ENCODE measurements at regions not wholly inside any gene's neighbourhood (a gene's known extent, or its start where the extent isn't known, plus 50 kb on each side); places are given as distances from the start of the nearest gene placed in this dataset.

DNA sequence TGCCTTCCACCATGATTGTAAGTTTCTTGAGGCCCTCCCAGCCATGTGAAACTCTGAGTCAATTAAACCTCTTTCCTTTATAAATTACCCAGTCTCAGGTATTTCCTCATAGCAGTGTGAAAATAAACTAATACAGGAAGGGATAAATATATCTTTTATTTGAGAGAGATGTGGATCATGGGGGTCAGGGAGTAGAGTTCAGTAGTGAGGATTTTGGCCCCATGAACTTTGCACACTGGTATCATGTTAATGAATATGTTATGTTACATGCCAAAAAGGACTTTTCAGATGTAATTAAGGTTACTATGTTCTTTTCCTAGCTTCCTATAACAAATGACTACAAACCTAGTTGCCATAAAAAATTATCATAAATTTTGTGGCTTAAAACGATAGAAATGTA lies 1393.7 kb downstream of the DSC3 start:
- DNase-seq = no peak

DNA sequence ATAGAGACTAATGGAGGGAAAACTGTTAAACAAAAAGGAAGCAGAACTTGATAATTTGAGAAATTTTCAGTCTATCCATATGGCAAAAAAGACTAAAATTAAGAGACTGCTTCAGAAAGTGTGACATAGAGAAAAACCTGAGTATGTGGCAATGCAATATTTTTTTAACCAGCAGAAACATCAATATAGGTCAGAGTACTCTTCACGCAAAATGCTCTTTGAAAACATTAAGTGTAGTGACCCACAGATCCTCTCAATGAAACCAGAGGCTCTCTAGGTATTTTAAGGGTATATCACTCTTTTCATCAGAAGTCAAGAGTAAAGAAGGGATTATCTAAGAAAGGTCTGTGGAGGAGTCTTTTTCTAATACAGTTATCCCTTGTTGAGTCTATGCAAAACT lies 1394.8 kb downstream of the DSC3 start:
- no peak for DNase-seq

DNA sequence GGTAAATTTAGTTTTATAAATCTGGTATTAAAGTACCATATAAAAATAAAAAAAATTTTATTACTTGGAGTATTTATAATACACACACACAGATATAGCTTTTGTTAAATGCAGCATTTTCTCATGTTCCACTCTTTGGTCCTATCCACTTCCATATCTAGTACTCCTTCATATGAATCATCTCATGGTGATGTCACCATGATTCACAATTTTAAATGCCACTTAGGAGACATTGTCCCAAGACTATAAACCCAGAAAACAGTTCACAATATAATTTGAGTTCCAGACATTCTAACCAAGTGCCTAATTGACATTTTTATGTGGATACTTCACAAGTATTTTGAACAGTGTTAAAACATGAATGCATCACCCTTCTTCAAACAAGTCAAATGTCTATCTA lies 1398.3 kb downstream of the DSC3 start:
- no peak for DNase-seq

DNA sequence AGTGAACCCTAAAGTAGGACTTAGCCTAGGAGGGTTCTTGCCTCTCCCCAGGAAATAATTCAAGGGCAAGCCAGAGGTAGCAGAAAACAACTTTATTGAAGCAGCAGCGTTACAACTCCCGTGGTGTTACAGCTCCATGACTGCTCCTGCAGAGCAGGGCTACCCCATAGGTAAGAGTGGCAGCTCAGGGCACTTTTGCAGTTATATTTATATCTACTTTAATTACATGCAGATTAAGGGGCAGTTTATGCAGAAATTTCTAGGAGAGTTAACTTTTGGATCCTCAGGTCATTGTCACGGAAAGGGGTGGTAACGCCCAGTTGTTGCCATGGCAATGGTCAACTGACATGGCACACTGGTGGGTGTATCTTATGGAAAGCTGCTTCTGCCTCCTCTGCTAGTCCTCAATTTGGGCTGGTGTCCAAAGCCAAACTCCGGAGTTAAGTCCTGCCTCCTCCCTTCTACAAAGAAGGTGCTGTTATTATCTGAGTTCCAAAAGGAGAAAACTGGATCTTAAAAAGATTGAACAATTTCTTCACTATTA lies 1413.0 kb downstream of the DSC3 start:
- DNase-seq = no peak

DNA sequence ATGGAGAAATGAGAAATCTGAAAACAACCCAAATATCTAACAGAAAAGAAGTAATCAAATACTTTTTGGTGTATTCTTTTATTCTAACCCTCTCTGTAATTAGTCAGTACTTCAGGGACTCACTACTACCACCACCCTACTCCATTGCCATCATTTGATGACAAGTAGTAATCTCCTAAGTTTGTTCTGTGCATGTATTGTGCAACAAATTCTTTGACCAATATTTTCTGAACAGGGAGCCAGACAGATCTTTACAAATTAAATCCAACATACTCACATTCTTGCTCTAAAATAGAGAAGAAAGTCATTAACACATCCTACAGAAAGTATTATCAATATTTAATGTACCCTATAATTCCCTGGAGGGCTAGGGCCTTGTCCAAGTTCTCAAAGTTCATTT lies 1416.4 kb downstream of the DSC3 start:
- DNase-seq = no peak

DNA sequence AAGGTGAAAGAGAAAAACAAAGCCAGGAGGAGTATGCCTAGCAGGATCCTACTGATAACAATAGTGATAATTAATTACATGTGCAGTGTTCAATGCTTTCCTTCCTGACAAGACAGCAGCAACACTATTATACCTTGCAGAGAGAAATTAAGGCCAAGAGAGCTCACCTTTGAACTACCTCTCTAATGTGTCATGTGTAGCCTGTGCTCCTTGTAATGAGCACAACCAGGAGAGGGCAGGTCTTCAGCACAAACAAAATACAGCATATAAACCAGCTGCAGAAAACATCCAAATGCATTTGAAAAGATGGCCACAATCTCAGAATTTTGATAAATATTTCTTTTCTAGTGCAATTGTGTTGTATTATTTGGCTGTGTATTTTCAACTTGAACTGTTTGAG lies 1425.7 kb downstream of the DSC3 start:
- no peak for DNase-seq

DNA sequence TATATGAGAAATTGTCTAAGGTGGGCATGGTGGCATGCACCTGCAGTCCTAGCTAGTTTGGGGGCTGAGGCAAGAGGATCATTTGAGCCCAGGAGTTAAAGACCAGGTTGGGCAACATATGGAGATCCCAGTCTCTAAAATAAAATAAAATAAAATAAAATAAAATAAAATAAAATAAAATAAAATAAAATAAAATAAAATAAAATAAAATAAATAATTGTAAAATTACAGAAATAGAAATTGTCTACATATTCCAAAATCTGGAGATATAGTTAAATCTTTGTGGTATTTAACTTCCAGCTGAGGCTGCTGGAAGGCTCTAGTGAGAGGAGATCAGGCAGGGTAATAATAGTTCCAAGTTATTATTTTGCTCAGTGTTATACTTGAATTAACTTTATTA lies 1432.1 kb upstream of the CDH2 start:
- no peak for DNase-seq

DNA sequence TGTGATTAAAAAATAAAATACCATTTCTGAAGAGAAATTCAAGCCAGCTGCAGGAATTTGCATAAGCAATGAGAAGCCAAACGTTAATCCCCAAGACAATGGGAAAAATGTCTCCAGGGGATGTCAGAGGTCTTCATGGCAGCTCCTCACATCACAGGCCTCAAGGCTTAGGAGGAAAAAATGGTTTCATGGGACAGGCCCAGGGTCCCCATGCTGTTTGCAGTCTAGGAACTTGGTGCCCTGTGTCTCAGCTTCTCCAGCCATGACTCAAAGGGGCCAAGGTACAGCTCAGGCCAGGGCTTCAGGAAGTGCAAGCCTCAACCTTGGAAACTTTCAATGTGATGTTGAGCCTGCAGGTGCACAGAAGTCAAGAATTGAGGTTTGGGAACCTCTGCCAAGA lies 1428.4 kb upstream of the CDH2 start:
- no peak for DNase-seq

DNA sequence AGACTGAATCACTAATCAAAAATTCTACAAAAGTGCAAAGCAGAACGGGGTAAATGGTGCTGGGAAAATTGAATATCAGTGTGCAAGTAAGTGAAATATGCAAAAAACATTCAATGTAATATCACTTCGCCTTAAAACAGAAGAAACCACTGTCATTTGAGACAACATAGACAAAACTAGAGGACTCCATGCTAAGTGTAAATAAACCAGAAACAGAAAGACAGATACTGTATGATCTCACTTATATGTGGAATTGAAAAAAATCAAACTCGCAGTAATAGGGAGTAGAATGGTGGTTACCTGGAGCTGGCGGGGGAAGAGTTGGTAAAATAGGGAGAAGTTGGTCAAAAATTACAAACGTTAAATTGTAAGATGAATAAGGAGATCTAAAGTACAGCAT lies 1420.0 kb upstream of the CDH2 start:
- no peak for DNase-seq

DNA sequence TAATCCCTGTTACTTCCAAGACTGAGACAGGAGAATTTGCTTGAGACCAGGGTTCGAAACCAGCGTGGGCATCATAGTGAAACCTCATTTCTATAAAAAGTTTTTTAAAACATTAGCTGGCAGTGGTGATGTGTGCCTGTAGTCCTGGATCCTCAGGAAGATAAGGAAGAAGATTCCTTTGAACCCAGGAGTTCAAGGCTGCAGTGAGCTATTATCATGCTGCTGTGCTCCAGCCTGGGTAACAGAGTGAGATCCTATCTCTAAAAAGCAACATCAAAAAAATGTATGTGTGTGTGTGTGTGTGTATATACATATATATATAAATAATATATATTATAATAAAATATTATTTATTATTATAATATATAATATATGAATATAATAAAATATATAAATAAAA lies 1417.6 kb upstream of the CDH2 start:
- no peak for DNase-seq

DNA sequence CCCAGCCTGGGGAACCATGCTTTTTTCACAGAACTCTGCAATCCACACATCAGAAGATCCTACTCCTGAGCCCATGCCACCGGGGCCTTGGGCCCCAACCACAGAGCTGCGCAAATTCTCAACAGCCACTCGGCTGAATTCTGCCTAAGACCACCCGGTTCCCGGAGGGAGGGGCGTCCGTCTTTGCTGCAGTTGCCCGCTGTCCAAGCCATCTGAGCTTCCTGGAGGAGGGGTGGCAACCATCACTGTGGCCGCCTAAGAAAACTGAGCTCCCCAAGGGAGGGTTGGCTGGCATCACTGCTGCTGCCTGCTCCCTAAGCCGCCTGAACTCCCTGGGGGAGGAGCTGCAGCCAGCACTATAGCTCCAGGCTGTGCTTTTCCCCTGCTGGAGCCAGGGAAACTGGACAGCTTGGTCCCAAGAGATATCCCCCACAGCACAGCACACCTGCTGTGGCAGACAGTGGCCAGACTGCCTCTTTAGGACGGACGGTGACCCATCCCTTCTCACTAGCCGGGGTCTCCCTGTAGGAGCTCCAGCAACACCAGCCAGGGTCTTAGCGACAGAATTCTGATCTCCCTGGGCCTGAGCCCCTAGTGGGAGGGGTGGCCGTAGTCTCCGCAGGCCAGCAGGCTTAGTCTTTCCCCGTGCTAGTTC lies 1411.6 kb upstream of the CDH2 start:
- no peak for DNase-seq

DNA sequence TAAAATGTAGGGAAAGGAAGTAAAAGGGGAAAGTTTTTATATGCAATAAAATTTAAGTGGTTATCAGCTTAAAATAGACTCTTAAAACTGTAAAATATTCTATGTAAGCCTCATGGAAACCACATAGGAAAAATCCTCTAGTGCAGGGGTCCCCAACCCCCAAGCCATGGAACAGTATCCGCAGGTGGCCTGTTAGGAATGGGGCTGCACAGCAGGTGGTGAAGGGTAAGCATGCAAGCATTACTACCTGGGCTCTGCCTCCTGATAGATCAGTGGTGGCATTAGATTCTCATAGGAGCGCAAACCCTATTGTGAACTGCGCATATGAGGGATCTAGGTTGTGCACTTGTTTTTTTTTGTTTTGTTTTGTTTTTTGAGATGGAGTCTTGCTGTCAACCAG lies 1409.3 kb upstream of the CDH2 start:
- no peak for DNase-seq

DNA sequence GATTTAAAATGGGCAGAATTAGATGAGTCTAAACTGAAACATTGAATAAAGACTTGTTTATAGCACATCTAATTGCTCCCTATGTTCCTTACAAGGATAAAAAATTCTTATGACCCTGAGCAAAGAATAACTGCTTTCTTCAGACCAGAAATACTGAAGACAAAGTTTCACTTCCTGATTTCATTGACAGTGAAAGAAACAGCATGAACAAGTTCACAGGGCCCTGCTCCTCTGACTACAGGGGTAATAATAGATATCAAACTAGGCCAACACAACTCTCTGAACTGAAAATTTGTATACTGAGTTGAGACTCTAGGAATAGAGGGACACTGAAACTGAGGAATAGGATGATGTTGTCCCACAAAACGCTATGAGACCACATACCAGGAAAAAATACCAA lies 1383.3 kb upstream of the CDH2 start:
- DNase-seq = peak; percentile 83

DNA sequence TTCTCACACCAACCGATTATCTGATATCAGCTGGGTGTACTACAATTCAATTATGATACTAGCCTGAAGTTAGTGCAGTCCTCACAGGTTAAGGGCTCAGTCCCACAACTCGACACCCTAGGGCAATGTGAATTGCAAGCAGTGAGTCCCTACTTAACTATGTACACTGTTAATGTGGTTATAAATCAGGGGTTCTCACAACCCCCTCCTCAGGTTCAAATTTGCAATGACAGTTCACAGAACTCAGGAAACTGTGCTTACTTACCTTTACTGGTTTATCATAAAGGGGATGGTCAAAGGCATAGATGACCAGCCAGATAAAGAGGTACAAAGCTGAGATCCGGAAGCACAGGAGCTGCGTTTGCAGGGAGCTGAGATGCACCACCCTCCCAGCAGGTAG lies 1379.1 kb upstream of the CDH2 start:
- DNase-seq = no peak

DNA sequence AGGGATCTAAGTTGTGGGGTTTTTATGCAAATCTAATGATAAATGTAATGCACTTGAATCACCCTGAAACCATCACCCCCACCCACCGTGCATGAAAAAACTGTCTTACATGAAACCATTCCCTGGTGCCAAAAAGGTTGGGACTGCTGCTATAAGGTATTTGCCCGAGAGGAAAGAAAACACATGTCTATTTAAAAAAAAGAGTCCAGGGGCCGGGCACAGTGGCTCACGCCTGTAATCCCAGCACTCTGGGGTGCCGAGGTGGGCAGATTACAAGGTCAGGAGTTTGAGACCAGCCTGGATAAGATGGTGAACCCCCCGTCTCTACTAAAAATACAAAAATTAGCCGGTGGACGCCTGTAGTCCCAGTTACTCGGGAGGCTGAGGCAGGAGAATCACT lies 1372.8 kb upstream of the CDH2 start:
- no peak for DNase-seq

DNA sequence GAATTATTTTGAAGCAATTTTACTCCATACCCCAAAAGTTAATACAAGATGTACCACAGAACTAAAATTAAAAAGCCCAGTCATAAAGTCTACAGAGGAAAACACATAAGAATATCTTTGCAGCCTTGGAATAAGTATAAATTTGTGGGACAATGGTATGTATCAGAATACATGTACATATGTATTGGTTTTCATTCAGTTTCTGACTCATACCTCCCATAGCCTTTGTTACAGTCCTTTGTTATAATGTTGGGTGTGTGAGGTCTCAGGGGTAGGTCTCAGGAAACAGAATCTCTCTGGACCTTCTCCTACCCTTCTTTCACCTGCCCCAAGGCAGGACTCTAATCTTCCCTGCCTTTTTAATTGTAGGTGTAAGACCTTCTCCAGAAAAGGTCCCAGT lies 1370.7 kb upstream of the CDH2 start:
- DNase-seq = no peak

DNA sequence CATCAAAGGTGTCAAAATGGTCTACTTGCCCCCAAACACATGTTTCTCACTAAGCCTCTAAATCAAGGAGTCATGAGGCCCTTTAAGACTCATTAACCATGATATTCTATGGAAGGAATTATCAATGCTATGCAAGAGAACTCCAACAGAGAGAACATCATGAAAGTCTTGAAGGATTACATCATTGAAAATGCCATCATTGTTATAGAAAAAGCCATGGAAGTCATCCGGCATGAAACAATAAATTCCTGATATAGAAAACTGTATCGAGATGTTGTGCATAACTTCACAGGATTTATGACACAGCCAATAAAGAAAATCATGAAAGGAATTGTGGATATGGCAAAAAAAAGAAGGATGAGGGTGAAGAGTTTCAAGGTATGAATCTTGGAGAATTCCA lies 1363.6 kb upstream of the CDH2 start:
- DNase-seq = no peak

DNA sequence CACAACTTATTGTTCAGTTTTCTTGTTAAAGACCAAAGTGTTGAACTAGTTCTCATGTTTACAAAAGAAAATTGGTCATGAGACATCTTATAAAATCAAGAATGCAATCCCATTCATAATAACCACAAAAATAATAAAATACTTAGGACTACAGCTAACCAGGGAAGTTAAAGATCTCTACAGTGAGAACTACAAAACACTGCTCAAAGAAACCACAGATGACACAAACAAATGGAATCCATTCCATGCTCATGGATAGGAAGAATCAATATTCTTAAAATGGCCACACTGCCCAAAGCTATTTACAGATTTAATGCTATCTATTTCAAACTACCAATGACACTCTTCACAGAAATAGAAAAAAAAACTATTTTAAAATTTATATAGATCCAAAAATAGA lies 1354.8 kb upstream of the CDH2 start:
- no peak for DNase-seq

DNA sequence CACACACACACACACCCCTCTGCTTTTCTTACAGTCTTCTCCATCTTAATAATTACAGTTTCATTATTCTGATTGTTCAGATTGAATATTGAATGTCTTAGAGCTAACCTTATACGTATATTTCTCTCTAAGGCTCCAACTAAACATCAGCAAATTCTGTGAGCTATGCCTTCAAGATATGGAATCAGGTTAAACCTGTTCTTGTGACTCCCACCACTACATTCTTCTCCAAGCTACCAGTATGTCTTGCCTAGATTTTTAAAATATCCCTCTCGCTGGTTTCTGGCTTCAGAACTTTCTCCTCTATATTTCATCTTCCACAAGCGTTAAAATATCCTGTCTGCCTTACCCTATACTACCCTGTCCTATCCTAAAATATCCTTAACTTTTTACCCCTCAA lies 1346.4 kb upstream of the CDH2 start:
- no peak for DNase-seq

DNA sequence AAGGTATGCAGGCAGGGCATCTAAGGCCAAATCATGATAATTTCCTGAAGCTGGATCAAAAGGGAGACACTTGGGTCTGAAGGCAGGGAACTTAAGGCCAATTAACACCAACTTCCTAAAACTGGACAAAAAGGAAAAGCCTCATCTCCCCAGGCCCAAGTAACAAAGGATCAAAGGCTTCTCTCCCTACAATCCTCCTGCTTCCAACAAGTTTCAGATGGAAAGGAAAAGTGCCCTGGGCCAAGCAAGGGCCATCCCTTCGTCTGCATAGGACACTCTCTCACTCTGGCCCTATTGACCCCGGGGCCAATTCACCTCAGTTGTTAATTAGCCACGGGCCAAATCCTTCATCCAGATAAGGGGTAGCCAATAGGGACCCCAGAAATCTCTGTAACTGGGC lies 1335.8 kb upstream of the CDH2 start:
- no peak for DNase-seq

DNA sequence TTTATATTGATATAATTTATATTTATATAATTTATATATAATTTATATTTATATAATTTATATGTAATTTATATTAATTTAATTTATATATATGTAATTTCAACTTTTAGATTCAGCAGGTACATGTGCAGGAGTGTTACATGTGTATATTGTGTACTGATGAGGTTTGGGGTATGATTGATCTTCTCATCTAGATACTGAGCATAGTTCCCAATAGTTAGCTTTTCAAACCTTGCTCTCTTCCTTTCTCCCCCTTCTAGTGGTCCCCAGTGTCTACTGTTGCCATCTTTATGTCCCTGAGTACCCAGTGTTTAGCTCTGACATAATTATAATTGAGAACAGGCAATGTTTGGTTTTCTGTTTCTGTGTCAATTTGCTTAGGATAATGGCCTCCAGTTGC lies 1335.3 kb upstream of the CDH2 start:
- no peak for DNase-seq

DNA sequence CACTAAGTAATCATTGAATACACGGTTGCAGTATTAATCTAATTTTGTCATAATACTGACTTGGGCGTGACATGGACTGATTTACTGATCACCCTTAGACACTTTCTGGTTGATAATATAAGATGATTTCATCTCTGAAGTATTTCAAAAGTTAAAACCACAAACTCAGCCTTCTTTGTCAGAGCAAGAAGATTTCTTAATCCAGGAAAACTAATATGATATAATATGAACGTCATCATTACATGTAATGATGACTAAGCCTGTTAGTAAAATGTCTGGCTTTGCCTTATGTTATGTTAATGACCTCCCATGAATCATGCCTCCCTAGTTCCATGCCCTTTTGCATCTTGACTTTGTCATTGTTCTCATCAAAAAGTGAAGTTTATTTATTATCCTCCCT lies 1325.0 kb upstream of the CDH2 start:
- DNase-seq = no peak

DNA sequence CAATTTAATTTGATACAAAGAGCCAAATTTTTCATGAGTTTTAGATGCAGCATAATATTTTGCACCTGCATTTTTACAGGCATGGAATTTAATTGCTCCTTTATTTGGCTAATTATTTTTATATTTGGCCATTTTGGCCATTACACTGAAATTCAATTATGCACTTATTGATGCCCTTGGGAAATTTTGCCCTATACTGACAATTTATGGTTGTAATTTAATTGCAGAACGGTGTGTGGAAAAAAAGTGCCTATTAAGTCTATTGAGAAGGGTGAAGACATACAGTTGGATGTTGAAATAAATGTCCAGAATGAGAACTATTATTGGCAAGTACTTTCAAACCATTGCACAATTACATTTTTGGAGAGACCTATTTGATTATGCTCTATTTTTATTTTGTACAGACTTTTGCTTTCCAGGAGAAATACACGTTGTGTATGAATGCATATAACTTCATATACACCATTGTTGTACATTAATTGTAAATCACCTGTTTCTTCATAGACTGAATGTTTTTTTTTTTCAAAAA lies 1319.3 kb upstream of the CDH2 start:
- DNase-seq = no peak

DNA sequence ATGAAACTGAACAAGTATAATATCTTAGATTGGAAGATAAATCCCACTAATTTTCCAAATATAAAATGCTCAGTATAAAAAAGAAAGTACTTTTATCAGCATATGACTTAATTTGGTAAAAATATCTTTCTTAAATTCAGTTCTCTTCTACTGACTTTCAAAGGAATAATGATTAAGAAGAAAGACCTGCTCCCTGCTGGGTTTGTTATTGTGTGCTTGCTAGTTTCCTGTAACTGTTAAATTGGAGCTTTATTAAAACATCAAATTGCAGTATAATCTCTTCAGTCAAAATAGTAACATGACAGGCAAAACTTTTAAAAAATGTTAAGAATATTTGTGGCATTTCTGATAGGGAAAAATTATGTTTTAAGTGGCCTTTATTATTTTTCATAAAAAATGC lies 1317.4 kb upstream of the CDH2 start:
- no peak for DNase-seq

DNA sequence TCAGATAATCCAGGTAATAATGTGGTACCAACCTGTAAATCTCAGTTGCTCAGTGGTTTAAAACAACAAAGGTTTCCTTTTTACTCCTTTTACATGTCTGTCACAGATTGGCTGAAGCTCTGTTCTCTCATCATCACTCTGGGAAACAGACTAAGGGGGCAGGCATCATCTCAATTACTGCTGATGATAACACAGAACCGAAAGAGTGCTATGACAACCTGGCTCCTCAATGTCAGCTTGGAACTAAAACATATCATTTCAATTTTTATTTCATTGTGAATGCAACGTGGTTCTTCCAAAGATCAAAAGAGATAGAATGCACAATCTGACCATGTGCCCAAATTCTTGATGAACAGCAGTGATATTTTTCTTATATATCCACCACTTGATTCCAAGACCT lies 1315.0 kb upstream of the CDH2 start:
- DNase-seq = no peak
